Endodermal cell (in vitro differentiated cells): ENCODE measurements at regions not wholly inside any gene's neighbourhood (a gene's known extent, or its start where the extent isn't known, plus 50 kb on each side); places are given as distances from the start of the nearest gene placed in this dataset.

ENCODE experiments used
- DNase-seq: peaks from one replicate; pipeline ENCODE4 v3.0.0-alpha.2; 2017
- H3K27ac ChIP-seq: 2 replicates; pipeline ENCODE4 v1.5.1; 2013; ENCODE audit warnings: mild to moderate bottlenecking, low read depth, low read length, moderate library complexity
- H3K27me3 ChIP-seq: 2 replicates; pipeline ENCODE4 v1.6.1; 2013; ENCODE audit warnings: mild to moderate bottlenecking, low read length, moderate library complexity; ENCODE audit not compliant: insufficient read depth, control insufficient read depth, poor library complexity, severe bottlenecking
- H3K36me3 ChIP-seq: 2 replicates; pipeline ENCODE4 v1.7.0; 2013; ENCODE audit warnings: mild to moderate bottlenecking, low read length, moderate library complexity; ENCODE audit not compliant: control insufficient read depth, insufficient read depth
- H3K4me1 ChIP-seq: one replicate; pipeline ENCODE4 v1.7.0; 2013; ENCODE audit warnings: low read length; ENCODE audit not compliant: control insufficient read depth, insufficient read depth
- H3K4me3 ChIP-seq: 2 replicates; pipeline ENCODE4 v1.5.1; 2013; ENCODE audit warnings: mild to moderate bottlenecking, low read length, moderate library complexity
- H3K9ac ChIP-seq: 2 replicates; pipeline ENCODE4 v1.6.1; 2013; ENCODE audit warnings: mild to moderate bottlenecking, low read length, moderate library complexity; ENCODE audit not compliant: poor library complexity, severe bottlenecking; ENCODE audit errors: extremely low read depth
- H3K9me3 ChIP-seq: 2 replicates; pipeline ENCODE4 v1.6.1; 2013; ENCODE audit warnings: mild to moderate bottlenecking, low read length, moderate library complexity; ENCODE audit not compliant: control insufficient read depth
- H3K27ac Mint-ChIP-seq: 2 replicates; pipeline ENCODE4 v1.8.0; 2020; ENCODE audit warnings: mixed read lengths
- H3K27me3 Mint-ChIP-seq: 2 replicates; pipeline ENCODE4 v1.8.0; 2021; ENCODE audit warnings: mild to moderate bottlenecking, mixed read lengths; ENCODE audit not compliant: insufficient read depth
- H3K36me3 Mint-ChIP-seq: 2 replicates; pipeline ENCODE4 v1.8.0; 2020; ENCODE audit warnings: low read depth, mixed read lengths
- H3K4me1 Mint-ChIP-seq: 2 replicates; pipeline ENCODE4 v1.8.0; 2020; ENCODE audit warnings: mixed read lengths
- H3K4me3 Mint-ChIP-seq: 2 replicates; pipeline ENCODE4 v1.8.0; 2020; ENCODE audit warnings: mild to moderate bottlenecking, moderate library complexity, mixed read lengths
- H3K9me3 Mint-ChIP-seq: 2 replicates; pipeline ENCODE4 v1.8.0; 2020; ENCODE audit warnings: mild to moderate bottlenecking, mixed read lengths
- CTCF ChIP-seq: fragments of 200-600 bp; sonication (generic); conservative IDR thresholded peaks from 2 replicates; pipeline ENCODE4 v1.5.0; 2021; ENCODE audit warnings: antibody characterized with exemption, mild to moderate bottlenecking
- WGBS, 2 experiments: methylation state at CpG; one replicate each; pipeline versions ENCODE4 v1.1.5 to v1.1.7; 2013; ENCODE audit warnings: missing lambda C conversion rate in 2 of 2, mixed read lengths in 1 of 2; ENCODE audit not compliant: insufficient coverage in 1 of 2, insufficient read length in 1 of 2; 5-methylcytosine and 5-hydroxymethylcytosine counted together

GRCh38 chr10:4391683-4392082 lies 434.3 kb upstream of the AKR1E2 start:
- H3K9me3 ChIP-seq: no peaks in the 10 kb centered on the region
- H3K9ac ChIP-seq: no peak overlapping the region
- Mint-ChIP-seq H3K4me3 (no peak overlapping the region), H3K4me1 (no peaks in the 10 kb centered on the region), H3K27ac (no peak overlapping the region), H3K27me3 (no peaks in the 10 kb centered on the region), H3K36me3 (no peaks in the 10 kb centered on the region), H3K9me3 (no peaks in the 10 kb centered on the region)
- no peak overlapping the region for H3K4me3 ChIP-seq
- no peak for TF ChIP-seq CTCF
- WGBS, 2 experiments: 65 to 70% methylated on average over 2 to 3 of the region's 3 CpGs
- DNase-seq: no peak
- no peaks in the 10 kb centered on the region for H3K27me3 ChIP-seq
- no peaks in the 10 kb centered on the region for H3K4me1 ChIP-seq
- no peak overlapping the region for H3K27ac ChIP-seq
- no peaks in the 10 kb centered on the region for H3K36me3 ChIP-seq

- 100% methylated on average over 2 of the region's 2 CpGs; no CpG with 5 or more reads in 1 of the 2 experiments for WGBS, 2 experiments
- no peak overlapping the region for H3K9ac ChIP-seq
- H3K36me3 Mint-ChIP-seq: no peaks in the 10 kb centered on the region
Measured at GRCh38 chr10:4390219-4390618, 435.8 kb upstream of the AKR1E2 start.

GRCh38 chr10:4385231-4385870 lies 440.7 kb upstream of the AKR1E2 start:
- no peaks in the 10 kb centered on the region for H3K9me3 Mint-ChIP-seq
- Histone ChIP-seq H3K36me3 (no peaks in the 10 kb centered on the region), H3K27me3 (no peaks in the 10 kb centered on the region), H3K9me3 (no peaks in the 10 kb centered on the region), H3K4me1 (no peaks in the 10 kb centered on the region), H3K4me3 (no peak overlapping the region), H3K27ac (no peak overlapping the region), H3K9ac (no peak overlapping the region)
- H3K27me3 Mint-ChIP-seq: no peaks in the 10 kb centered on the region
- no peak for TF ChIP-seq CTCF
- H3K4me1 Mint-ChIP-seq: peaks cover 2% of the 10 kb centered on the region
- H3K36me3 Mint-ChIP-seq: no peaks in the 10 kb centered on the region
- WGBS, 2 experiments: 90 to 93% methylated on average over 6 to 7 of the region's 7 CpGs
- H3K27ac Mint-ChIP-seq: no peak overlapping the region
- no peak for DNase-seq
- no peak overlapping the region for H3K4me3 Mint-ChIP-seq

More at GRCh38 chr10:4390219-4390618, 435.8 kb upstream of the AKR1E2 start:
- Mint-ChIP-seq H3K9me3 (no peaks in the 10 kb centered on the region), H3K27ac (no peak overlapping the region), H3K4me1 (no peaks in the 10 kb centered on the region), H3K4me3 (no peak overlapping the region), H3K27me3 (no peaks in the 10 kb centered on the region)
- Histone ChIP-seq H3K36me3 (no peaks in the 10 kb centered on the region), H3K27ac (no peak overlapping the region), H3K9me3 (no peaks in the 10 kb centered on the region), H3K4me3 (no peak overlapping the region), H3K27me3 (no peaks in the 10 kb centered on the region), H3K4me1 (no peaks in the 10 kb centered on the region)
- no peak for DNase-seq
- no peak for TF ChIP-seq CTCF
